ENCODE measurements at regions not wholly inside any gene's neighbourhood (a gene's known extent, or its start where the extent isn't known, plus 50 kb on each side); places are given as distances from the start of the nearest gene placed in this dataset.

- H3K27ac Mint-ChIP-seq, result no peak overlapping the region
- no peaks in the 10 kb centered on the region for H3K79me2 ChIP-seq (replicated peaks; ENCODE audit: insufficient read depth)
- no peak for DNase-seq (ENCODE audit: low spot score)
- peaks cover 15% of the 10 kb centered on the region for H3K4me1 Mint-ChIP-seq
- no peak for ATAC-seq
- H3K4me2 ChIP-seq, result no peak overlapping the region
- no peaks in the 10 kb centered on the region for H3F3A ChIP-seq (replicated peaks; ENCODE audit: low read depth)
- H3K27me3 Mint-ChIP-seq (ENCODE audit: insufficient read depth, low read depth, poor library complexity), result peaks cover 3% of the 10 kb centered on the region
- no peaks in the 10 kb centered on the region for H3K36me3 ChIP-seq (ENCODE audit: insufficient read depth)
- no peaks in the 10 kb centered on the region for H3K27me3 ChIP-seq (ENCODE audit: insufficient read depth)
- TF ChIP-seq STAT1 (IDR thresholded peaks at IDR 0.05; ENCODE audit: unreplicated experiment), result no peak
- no peak for TF ChIP-seq JUNB (IDR thresholded peaks at IDR 0.05; ENCODE audit: unreplicated experiment)
- TF ChIP-seq EZH2 (IDR thresholded peaks at IDR 0.05; ENCODE audit: low read depth, unreplicated experiment), result no peak
- TF ChIP-seq REST (IDR thresholded peaks at IDR 0.05; ENCODE audit: unreplicated experiment), result no peak
- no peak for TF ChIP-seq ZNF462 (CRISPR knock-in tag; IDR thresholded peaks at IDR 0.05)
- TF ChIP-seq CTCF (conservative IDR thresholded peaks at IDR 0.05; ENCODE audit: low read depth in 2 of 2), result no peak
- no peak for TF ChIP-seq NANOG (IDR thresholded peaks at IDR 0.05; ENCODE audit: borderline replicate concordance)
- no peaks in the 10 kb centered on the region for H4K20me1 ChIP-seq (replicated peaks; ENCODE audit: insufficient read depth)
- no peak overlapping the region for H3K4me3 Mint-ChIP-seq
- H3K4me1 ChIP-seq (ENCODE audit: insufficient read depth), result peaks cover 20% of the 10 kb centered on the region
- H3K36me3 Mint-ChIP-seq (ENCODE audit: low read depth), result no peaks in the 10 kb centered on the region
- H3K9me2 ChIP-seq (ENCODE audit: insufficient read depth), result no peaks in the 10 kb centered on the region
- H2AFZ ChIP-seq, result no peak overlapping the region
- no peak overlapping the region for H3K4me3 ChIP-seq
- no peak overlapping the region for H3K27ac ChIP-seq (ENCODE audit: low read depth)
- no peaks in the 10 kb centered on the region for H3K9me3 Mint-ChIP-seq
Observed at GRCh38 chr5:102608414-102608813, 109.6 kb upstream of the SLCO6A1 start.
